H9 (cell line): ENCODE measurements at regions not wholly inside any gene's neighbourhood (a gene's known extent, or its start where the extent isn't known, plus 50 kb on each side); places are given as distances from the start of the nearest gene placed in this dataset.

Source experiments
- DNase-seq: peaks from one replicate; pipeline ENCODE4 v3.0.0-alpha.2; 2017
- H2AFZ ChIP-seq: one replicate; pipeline ENCODE4 v1.6.1; 2013; ENCODE audit warnings: mild to moderate bottlenecking, low read length, control low read depth, moderate library complexity
- H2AK5ac ChIP-seq: 2 replicates; pipeline ENCODE4 v1.6.1; 2013; ENCODE audit warnings: low read length, control low read depth, mixed read lengths; ENCODE audit not compliant: insufficient read length
- H2BK120ac ChIP-seq: one replicate; pipeline ENCODE4 v1.6.1; 2013; ENCODE audit warnings: low read depth, mild to moderate bottlenecking, low read length, control low read depth, inconsistent platforms; ENCODE audit not compliant: poor library complexity, severe bottlenecking
- H2BK12ac ChIP-seq: 2 replicates; pipeline ENCODE4 v1.6.1; 2013; ENCODE audit warnings: low read length, control low read depth, mixed read lengths, low read depth; ENCODE audit not compliant: insufficient read length
- H2BK15ac ChIP-seq: 2 replicates; pipeline ENCODE4 v1.6.1; 2013; ENCODE audit warnings: low read depth, low read length, control low read depth
- H2BK20ac ChIP-seq: one replicate; pipeline ENCODE4 v1.6.1; 2013; ENCODE audit warnings: low read depth, mild to moderate bottlenecking, low read length, control low read depth, inconsistent platforms; ENCODE audit not compliant: poor library complexity, severe bottlenecking
- H2BK5ac ChIP-seq: 2 replicates; pipeline ENCODE4 v1.6.1; 2013; ENCODE audit warnings: low read length, control low read depth, mixed read lengths; ENCODE audit not compliant: insufficient read length
- H3K14ac ChIP-seq: 2 replicates; pipeline ENCODE4 v1.6.1; 2013; ENCODE audit warnings: low read length, control low read depth; ENCODE audit not compliant: insufficient read depth
- H3K18ac ChIP-seq: 2 replicates; pipeline ENCODE4 v1.6.1; 2013; ENCODE audit warnings: low read depth, mild to moderate bottlenecking, mixed read lengths, low read length, control low read depth; ENCODE audit not compliant: insufficient read length
- H3K23ac ChIP-seq: 2 replicates; pipeline ENCODE4 v1.6.1; 2013; ENCODE audit warnings: low read length, control low read depth, mixed read lengths, low read depth; ENCODE audit not compliant: insufficient read length
- H3K23me2 ChIP-seq: 2 replicates; pipeline ENCODE4 v1.6.1; 2013; ENCODE audit warnings: low read depth, mild to moderate bottlenecking, mixed read lengths, low read length, control low read depth; ENCODE audit not compliant: insufficient read length, poor library complexity, severe bottlenecking
- H3K27ac ChIP-seq: 2 replicates; pipeline ENCODE4 v1.5.1; 2013; ENCODE audit warnings: low read length, control low read depth, mixed read lengths, low read depth; ENCODE audit not compliant: insufficient read length
- H3K27me3 ChIP-seq: 2 replicates; pipeline ENCODE4 v1.6.1; 2013; ENCODE audit warnings: low read length, control low read depth, inconsistent platforms; ENCODE audit not compliant: insufficient read depth
- H3K4ac ChIP-seq: 2 replicates; pipeline ENCODE4 v1.6.1; 2013; ENCODE audit warnings: low read depth, mild to moderate bottlenecking, control low read depth, inconsistent platforms, low read length, moderate library complexity
- H3K4me1 ChIP-seq: 2 replicates; pipeline ENCODE4 v1.6.1; 2013; ENCODE audit warnings: low read length, control low read depth, inconsistent platforms; ENCODE audit not compliant: insufficient read depth
- H3K4me2 ChIP-seq: 2 replicates; pipeline ENCODE4 v1.6.1; 2013; ENCODE audit warnings: low read length, control low read depth, mixed read lengths; ENCODE audit not compliant: insufficient read length, insufficient read depth
- H3K56ac ChIP-seq: 2 replicates; pipeline ENCODE4 v1.6.1; 2013; ENCODE audit warnings: low read depth, mild to moderate bottlenecking, mixed read lengths, low read length, control low read depth; ENCODE audit not compliant: insufficient read length
- H3K79me1 ChIP-seq: 2 replicates; pipeline ENCODE4 v1.6.1; 2013; ENCODE audit warnings: low read depth, mild to moderate bottlenecking, moderate library complexity, low read length, control low read depth, inconsistent platforms; ENCODE audit not compliant: insufficient read depth, poor library complexity, severe bottlenecking
- H3K79me2 ChIP-seq: 2 replicates; pipeline ENCODE4 v1.6.1; 2013; ENCODE audit warnings: low read length, control low read depth, inconsistent platforms; ENCODE audit not compliant: insufficient read depth
- H3K9ac ChIP-seq: 2 replicates; pipeline ENCODE4 v1.6.1; 2013; ENCODE audit warnings: low read length, control low read depth, mixed read lengths; ENCODE audit not compliant: insufficient read length; ENCODE audit errors: extremely low read depth
- H3K9me3 ChIP-seq: one replicate; pipeline ENCODE4 v1.6.1; 2013; ENCODE audit warnings: low read depth, low read length, inconsistent platforms; ENCODE audit not compliant: control insufficient read depth
- H3T11ph ChIP-seq: one replicate; pipeline ENCODE4 v1.6.1; 2013; ENCODE audit warnings: mild to moderate bottlenecking, low read length, control low read depth, inconsistent platforms
- H4K20me1 ChIP-seq: one replicate; pipeline ENCODE4 v1.6.1; 2013; ENCODE audit not compliant: control insufficient read depth, insufficient read length, insufficient read depth
- H4K5ac ChIP-seq: 2 replicates; pipeline ENCODE4 v1.6.1; 2013; ENCODE audit warnings: low read depth, mild to moderate bottlenecking, mixed read lengths, low read length, control low read depth; ENCODE audit not compliant: insufficient read length
- H4K8ac ChIP-seq: replicated peaks from 2 replicates; pipeline ENCODE4 v1.6.1; 2013; ENCODE audit warnings: low read length, control low read depth, mixed read lengths, low read depth; ENCODE audit not compliant: insufficient read length
- H4K91ac ChIP-seq: 2 replicates; pipeline ENCODE4 v1.6.1; 2013; ENCODE audit warnings: low read depth, mild to moderate bottlenecking, moderate library complexity, mixed read lengths, low read length, control low read depth; ENCODE audit not compliant: insufficient read length
- H3K27ac Mint-ChIP-seq, 3 experiments: 2 replicates in 2 of 3; 3 replicates in 1 of 3; pipeline ENCODE4 v1.8.0; 2020 to 2021; ENCODE audit warnings: mixed read lengths in 3 of 3, mild to moderate bottlenecking in 1 of 3, moderate library complexity in 1 of 3
- H3K27me3 Mint-ChIP-seq: 2 replicates; pipeline ENCODE4 v1.8.0; 2021; ENCODE audit warnings: low read depth, mild to moderate bottlenecking, moderate library complexity, mixed read lengths
- H3K36me3 Mint-ChIP-seq, 3 experiments: 2 replicates in 2 of 3; 3 replicates in 1 of 3; pipeline ENCODE4 v1.8.0; 2020 to 2021; ENCODE audit warnings: low read depth in 3 of 3, mixed read lengths in 3 of 3; ENCODE audit not compliant: insufficient read depth in 1 of 3
- H3K4me1 Mint-ChIP-seq, 2 experiments: 2 replicates each; pipeline ENCODE4 v1.8.0; 2020; ENCODE audit warnings: mixed read lengths in 2 of 2
- H3K4me3 Mint-ChIP-seq, 2 experiments: 2 replicates in 1 of 2; 3 replicates in 1 of 2; pipeline ENCODE4 v1.8.0; 2020 to 2021; ENCODE audit warnings: mild to moderate bottlenecking in 2 of 2, mixed read lengths in 2 of 2, moderate library complexity in 1 of 2
- H3K9me3 Mint-ChIP-seq, 2 experiments: 2 replicates in 1 of 2; 3 replicates in 1 of 2; pipeline ENCODE4 v1.8.0; 2020; ENCODE audit warnings: mild to moderate bottlenecking in 2 of 2, mixed read lengths in 2 of 2, moderate library complexity in 1 of 2
- CTCF ChIP-seq: fragments of 200-600 bp; sonication (generic); conservative IDR thresholded peaks from 3 replicates; pipeline ENCODE4 v1.8.0; 2021; ENCODE audit warnings: antibody characterized with exemption, mild to moderate bottlenecking
- WGBS: extraction: QIAGEN DNeasy Blood & Tissue Kit; methylation state at CpG from one replicate; pipeline ENCODE4 v1.1.7; 2013; ENCODE audit warnings: missing lambda C conversion rate, low lambda C conversion rate, mixed read lengths; ENCODE audit not compliant: insufficient read length; ENCODE audit errors: extremely low coverage; 5-methylcytosine and 5-hydroxymethylcytosine counted together

- Histone ChIP-seq H2AFZ (no peak overlapping the region), H3K27ac (no peak overlapping the region), H3K27me3 (no peaks in the 10 kb centered on the region), H4K20me1 (no peaks in the 10 kb centered on the region), H3K23ac (no peak overlapping the region), H3K56ac (no peak overlapping the region), H3K9ac (no peak overlapping the region), H3K79me1 (no peaks in the 10 kb centered on the region), H3K4me1 (peaks cover 11% of the 10 kb centered on the region; the same call in 1 of the 2 replicates), H3K9me3 (no peaks in the 10 kb centered on the region), H4K8ac (no peak overlapping the region), H3T11ph (no peak overlapping the region), H2BK120ac (no peak overlapping the region), H4K5ac (no peak overlapping the region), H3K4me2 (no peak overlapping the region), H2AK5ac (no peak overlapping the region), H2BK5ac (no peak overlapping the region), H3K23me2 (no peaks in the 10 kb centered on the region), H2BK12ac (no peak overlapping the region), H2BK20ac (no peak overlapping the region), H3K79me2 (no peaks in the 10 kb centered on the region), H3K18ac (no peak overlapping the region), H3K14ac (no peak overlapping the region), H4K91ac (no peak overlapping the region), H2BK15ac (no peak overlapping the region), H3K4ac (no peak overlapping the region)
- Mint-ChIP-seq H3K27me3 (no peaks in the 10 kb centered on the region), H3K9me3 (no peaks in the 10 kb centered on the region), H3K4me1 (peaks cover 65 to 73% of the 10 kb centered on the region in 2 experiments), H3K4me3 (no peak overlapping the region), H3K27ac (no peak overlapping the region; a peak in 2 of 7 replicates), H3K36me3 (peaks cover 3 to 5% (median 4%) of the 10 kb centered on the region in 3 experiments; a peak in 5 of 7 replicates)
- TF ChIP-seq CTCF: no peak
- no CpG with 5 or more reads among the region's 9 CpGs for WGBS
- no peak for DNase-seq
Measured at GRCh38 chr3:25153136-25153535, 274.9 kb upstream of the RARB start.
